Superior temporal gyrus (tissue), 1 donor: ENCODE measurements at regions not wholly inside any gene's neighbourhood (a gene's known extent, or its start where the extent isn't known, plus 50 kb on each side); places are given as distances from the start of the nearest gene placed in this dataset.
"Not testable (repeated sequence)": the region's sequence is repeated elsewhere in the genome, so short reads cannot be mapped to it uniquely, and the experiment has no call there.

Source experiments
- DNase-seq: peaks from one replicate; pipeline ENCODE4 v3.0.0-alpha.2; 2016; ENCODE audit errors: extremely low spot score

DNA sequence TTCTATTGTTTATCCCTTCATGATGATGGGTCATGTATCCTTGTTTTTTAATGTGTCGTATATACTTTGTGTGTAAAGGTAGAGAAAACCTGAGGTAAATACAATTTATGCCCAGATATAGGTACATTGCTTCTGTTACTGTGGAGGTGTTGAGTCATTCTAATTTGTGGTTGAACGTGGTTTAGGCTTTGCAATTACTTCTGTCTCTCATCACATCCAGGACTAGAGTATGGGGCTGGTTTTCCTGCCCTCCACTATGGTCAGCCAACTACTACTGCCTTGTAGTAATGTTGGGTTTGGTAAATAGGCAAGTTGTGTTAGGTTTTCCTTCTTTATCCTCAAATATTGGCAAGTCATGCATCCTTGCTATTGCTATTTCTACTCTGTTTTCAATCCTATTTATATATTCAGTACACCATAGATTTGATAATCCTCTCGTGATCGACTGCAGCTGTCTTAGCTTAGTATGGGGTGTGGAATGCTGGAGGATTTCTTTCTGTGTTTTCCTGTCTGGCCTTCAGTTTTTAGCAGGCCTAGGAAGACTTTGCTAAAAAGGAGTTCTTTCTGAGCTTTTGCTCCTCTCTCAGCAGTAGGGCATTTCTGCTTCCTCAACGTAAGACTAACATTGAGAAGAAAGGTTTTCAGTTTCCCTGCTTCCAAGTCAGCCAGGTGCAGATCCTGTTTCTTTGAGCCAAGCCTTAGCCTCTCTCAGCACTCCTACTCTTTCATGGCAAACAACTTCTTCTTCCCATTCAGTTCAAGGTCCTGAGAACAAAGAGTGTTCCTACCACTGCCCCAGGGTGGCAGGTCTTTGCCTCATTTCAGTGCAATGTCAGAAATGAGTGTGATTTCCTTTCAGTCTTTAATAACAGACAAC is 844.4 kb upstream of the CDH18 start:
- DNase-seq, result no peak

DNA sequence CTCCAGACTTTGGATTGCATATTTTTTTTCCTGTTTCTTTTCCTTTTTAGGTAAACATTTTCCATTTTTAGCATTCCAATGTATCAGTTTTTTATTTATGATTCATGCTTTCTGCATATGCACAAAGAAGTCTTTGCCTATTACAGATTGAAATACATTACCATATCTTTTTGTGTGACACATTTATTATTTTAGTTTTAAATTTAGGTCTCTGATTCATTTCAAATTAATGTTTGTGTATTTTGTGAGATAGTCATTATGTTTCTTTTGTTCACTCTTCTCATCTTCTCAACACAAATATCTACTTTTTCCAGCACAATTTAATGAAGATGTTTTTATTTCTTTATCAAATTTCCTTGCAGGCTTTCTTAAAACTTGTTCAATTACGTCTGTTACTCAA is 838.0 kb upstream of the CDH18 start:
- not testable (repeated sequence) for DNase-seq

DNA sequence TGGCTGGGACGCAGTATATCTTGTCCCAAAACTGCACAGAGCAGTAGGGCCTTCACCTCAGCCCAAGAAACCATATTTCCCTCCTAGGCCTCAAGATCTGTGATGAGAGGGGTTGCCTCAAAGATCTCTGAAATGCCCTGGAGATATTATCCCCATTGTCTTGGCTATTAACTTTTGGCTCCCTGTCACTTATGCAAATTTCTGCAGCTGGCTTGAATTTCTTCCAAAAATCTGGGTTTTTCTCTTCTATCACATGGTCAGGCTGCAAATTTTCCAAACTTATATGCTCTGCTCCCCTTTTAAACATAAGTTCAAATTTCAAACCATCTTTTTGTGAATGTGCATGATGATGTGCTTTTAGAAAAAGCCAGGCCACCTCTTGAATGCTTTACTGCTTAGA is 809.2 kb upstream of the CDH18 start:
- peak; percentile 22 for DNase-seq

GRCh38 chr5:20784755-20785154 is 796.8 kb upstream of the CDH18 start:
- not testable (repeated sequence) for DNase-seq

- DNase-seq, result not testable (repeated sequence)
Measured at GRCh38 chr5:20783484-20783883, 795.5 kb upstream of the CDH18 start.

DNA sequence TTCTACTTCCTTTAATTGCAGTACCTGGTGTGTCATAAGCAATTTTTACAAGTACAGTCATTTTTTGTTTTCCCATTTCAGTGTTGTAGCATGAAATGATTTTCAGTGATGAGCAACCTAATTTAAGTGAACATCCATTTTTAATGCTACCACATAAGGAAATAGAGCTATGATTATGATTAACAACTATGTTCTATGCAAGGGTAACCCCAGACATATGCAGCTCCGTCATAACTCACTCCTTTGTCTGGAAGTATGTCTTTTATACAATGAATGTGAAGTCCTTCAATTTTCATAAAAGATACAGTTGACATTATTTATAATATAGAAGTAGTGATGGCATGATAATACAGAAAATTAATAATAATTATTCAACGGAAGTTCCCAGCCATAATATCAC is 783.3 kb upstream of the CDH18 start:
- not testable (repeated sequence) for DNase-seq

DNA sequence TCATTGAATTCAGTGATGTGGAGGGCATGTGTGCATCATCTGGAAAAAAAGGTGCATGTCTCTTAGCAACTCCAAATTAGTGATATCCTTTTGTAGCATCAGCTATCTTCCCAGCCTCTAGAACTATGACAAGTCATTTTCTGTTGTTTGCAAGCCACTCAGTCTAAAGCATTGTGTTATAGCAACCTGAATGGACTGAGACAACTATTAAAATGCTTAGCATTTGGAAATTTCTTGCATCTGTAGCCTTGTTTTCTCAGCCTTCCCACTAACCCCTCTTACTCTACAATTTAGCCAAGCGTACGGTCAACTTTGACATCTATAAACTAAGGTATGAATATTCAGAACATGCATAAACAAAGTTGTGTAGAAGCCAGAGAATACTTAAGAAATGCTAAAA is 777.1 kb upstream of the CDH18 start:
- not testable (repeated sequence) for DNase-seq

- DNase-seq, result not testable (repeated sequence)
Measured at GRCh38 chr5:20759459-20759858, 771.5 kb upstream of the CDH18 start.

DNA sequence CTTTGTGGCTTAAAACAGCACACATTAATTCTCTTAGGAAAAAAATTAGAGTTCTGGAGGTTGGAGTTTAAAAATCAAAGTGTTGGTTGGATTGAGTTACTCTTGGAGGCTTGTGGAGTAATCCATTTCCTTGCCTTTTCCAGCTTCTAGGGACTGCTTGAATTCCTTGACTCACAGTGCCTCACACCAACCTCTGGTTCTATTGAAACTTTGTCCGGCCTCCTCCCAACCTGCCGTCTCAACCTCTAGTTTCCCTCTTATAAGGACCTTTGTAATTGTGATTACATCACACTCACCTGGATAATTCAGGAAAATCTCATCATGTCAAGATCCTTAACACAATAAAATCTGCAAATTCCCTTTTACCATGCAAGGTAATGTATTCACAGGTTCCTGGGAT is 764.2 kb upstream of the CDH18 start:
- not testable (repeated sequence) for DNase-seq

GRCh38 chr5:20735715-20736114 is 747.7 kb upstream of the CDH18 start:
- not testable (repeated sequence) for DNase-seq

DNA sequence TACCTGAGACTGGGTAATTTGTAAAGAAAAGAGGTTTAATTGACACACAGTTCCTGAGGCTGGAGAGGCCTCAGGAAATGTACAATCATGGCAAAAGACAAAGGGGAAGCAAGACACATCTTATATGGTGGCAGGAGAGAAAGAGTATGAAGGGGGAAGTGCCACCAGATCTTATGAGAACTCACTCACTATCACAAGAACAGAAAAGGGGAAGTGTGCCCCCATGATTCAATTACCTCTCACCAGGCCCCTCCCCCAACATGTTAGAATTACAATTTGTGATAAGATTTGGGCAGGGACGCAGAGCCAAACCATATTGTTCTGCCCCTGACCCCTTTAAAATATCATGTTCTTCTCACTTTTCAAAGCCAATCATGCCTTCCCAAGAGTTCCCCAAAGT is 744.2 kb upstream of the CDH18 start:
- not testable (repeated sequence) for DNase-seq

DNA sequence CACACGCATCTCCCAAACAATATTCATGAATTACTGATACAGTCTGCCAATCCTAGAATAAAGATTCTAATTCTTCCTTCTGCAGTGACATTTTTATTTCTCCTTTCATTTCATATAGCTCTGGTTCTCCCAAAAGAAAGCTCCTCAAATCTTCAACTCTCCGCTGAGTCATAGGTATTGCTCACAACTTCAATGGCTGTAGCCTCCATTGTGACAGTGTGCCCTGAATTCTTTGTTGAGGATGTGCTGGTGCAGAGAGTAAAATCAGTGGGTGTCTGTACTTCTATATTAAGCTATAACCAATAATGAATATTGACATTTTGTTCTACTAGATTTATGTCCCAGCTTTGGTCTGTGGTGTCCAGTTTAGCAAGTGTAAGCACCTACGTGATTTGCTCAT is 733.3 kb upstream of the CDH18 start:
- DNase-seq, result not testable (repeated sequence)

- not testable (repeated sequence) for DNase-seq
Measured at GRCh38 chr5:20711520-20712155, 723.6 kb upstream of the CDH18 start.

DNA sequence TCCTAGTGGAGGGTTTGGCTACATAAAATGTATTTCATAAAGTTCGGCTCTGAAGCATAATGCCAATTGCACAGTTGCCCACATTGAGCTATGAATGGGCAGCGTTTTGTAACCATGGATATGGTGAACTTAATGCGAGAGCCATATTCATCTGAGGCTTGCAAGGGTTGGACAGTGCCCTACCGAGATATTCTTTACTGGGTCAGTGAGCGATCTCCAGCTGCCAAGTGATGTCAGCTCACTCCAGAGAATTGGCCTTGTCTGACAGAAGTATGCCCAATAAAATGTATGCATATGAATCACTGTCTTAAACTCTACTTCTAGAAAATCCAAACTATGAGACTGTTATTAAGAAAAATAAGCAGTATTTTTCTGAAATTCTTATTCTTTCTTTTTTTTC is 719.6 kb upstream of the CDH18 start:
- not testable (repeated sequence) for DNase-seq

- no peak for DNase-seq
Measured at GRCh38 chr5:20694121-20694520, 706.1 kb upstream of the CDH18 start.

GRCh38 chr5:20692913-20693312 is 704.9 kb upstream of the CDH18 start:
- no peak for DNase-seq

GRCh38 chr5:20683241-20683940 is 695.4 kb upstream of the CDH18 start:
- no peak for DNase-seq

DNA sequence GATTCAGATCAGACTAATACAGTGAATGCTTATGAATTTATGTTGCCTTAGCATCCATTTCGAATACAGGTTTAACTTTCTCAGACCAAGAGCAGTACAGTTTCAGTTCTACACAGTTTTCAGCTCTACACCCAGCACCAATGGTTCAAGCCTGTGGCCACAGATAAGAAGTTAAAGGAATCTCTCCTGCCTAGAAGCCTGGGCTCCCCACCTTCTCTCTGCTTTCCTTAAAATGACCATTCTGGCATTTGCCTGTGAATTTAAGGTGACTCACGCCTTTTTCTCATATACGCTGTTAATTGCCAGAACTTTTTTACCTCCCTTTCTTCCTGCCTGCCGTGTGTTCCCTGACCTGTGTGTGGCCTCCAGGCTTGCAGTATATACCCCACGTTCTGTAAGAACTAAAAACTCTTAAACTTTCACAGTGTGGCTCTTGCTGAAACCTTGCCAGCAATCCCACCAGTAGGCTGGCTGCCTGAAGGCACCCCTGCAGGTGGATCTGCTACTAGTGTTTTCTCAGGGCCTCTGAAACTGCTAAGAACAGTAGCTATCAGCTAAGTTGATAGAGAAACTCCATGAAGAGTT is 692.8 kb upstream of the CDH18 start:
- DNase-seq, result no peak

GRCh38 chr5:20678814-20679298 is 690.9 kb upstream of the CDH18 start:
- DNase-seq, result no peak

- DNase-seq, result no peak
Measured at GRCh38 chr5:20678386-20678785, 690.4 kb upstream of the CDH18 start.

DNA sequence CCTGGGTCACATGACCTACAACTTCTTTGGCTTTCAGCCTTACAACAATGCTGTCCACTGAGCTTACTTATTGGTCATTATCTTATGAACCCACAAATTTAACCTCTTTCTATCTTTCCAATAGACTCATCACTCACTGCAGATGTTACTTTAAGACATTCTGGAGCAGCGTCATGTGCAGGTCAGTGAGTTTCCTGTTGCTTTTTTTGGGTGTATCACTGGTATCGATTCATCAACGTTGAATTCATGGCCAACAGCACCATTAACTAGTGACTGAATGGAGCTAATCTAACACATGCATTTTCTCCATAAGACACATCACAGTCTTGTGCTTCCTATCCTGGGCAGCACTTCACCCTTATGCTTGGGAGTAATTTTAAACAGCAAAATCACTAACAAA is 672.6 kb upstream of the CDH18 start:
- no peak for DNase-seq

GRCh38 chr5:20656262-20656661 is 668.3 kb upstream of the CDH18 start:
- DNase-seq, result no peak
